RPMI7951 (cell line): ENCODE measurements at regions not wholly inside any gene's neighbourhood (a gene's known extent, or its start where the extent isn't known, plus 50 kb on each side); places are given as distances from the start of the nearest gene placed in this dataset.

Experiments
- DNase-seq: peaks from one replicate; pipeline ENCODE4 v3.0.0-alpha.2; 2012; ENCODE audit warnings: low read depth

GRCh38 chr13:108156749-108157148 lies 58.6 kb downstream of the LIG4 start:
- DNase-seq, result no peak

- peak; percentile 18 for DNase-seq
Observed at GRCh38 chr13:108155185-108156106, 59.9 kb downstream of the LIG4 start.

GRCh38 chr13:108154421-108154858 lies 60.9 kb downstream of the LIG4 start:
- DNase-seq, result no peak

- DNase-seq, result no peak
Observed at GRCh38 chr13:108146642-108147041, 68.7 kb downstream of the LIG4 start.

GRCh38 chr13:108142702-108143436 lies 72.5 kb downstream of the LIG4 start:
- no peak for DNase-seq

GRCh38 chr13:108137176-108137575 lies 78.2 kb downstream of the LIG4 start:
- no peak for DNase-seq

- DNase-seq, result no peak
Observed at GRCh38 chr13:108127406-108127805, 87.9 kb downstream of the LIG4 start.

GRCh38 chr13:108126056-108126455 lies 89.3 kb downstream of the LIG4 start:
- DNase-seq, result no peak

- no peak for DNase-seq
Observed at GRCh38 chr13:108121406-108121805, 93.9 kb downstream of the LIG4 start.

- DNase-seq, result no peak
Observed at GRCh38 chr13:108120856-108121255, 94.5 kb downstream of the LIG4 start.

GRCh38 chr13:108120302-108120701 lies 95.0 kb downstream of the LIG4 start:
- no peak for DNase-seq

GRCh38 chr13:108115738-108116137 lies 99.6 kb downstream of the LIG4 start:
- no peak for DNase-seq

- DNase-seq, result no peak
Observed at GRCh38 chr13:108113407-108113806, 101.9 kb downstream of the LIG4 start.

GRCh38 chr13:108104736-108105135 lies 110.6 kb downstream of the LIG4 start:
- DNase-seq, result no peak

GRCh38 chr13:108102771-108103170 lies 112.6 kb downstream of the LIG4 start:
- no peak for DNase-seq

GRCh38 chr13:108096301-108096915 lies 118.9 kb downstream of the LIG4 start:
- no peak for DNase-seq

- no peak for DNase-seq
Observed at GRCh38 chr13:108095036-108095435, 120.3 kb downstream of the LIG4 start.

- DNase-seq, result no peak
Observed at GRCh38 chr13:108093616-108094015, 121.7 kb downstream of the LIG4 start.

- DNase-seq, result no peak
Observed at GRCh38 chr13:108087810-108088209, 127.5 kb downstream of the LIG4 start.

GRCh38 chr13:108086678-108087077 lies 128.7 kb downstream of the LIG4 start:
- DNase-seq, result no peak

- DNase-seq, result no peak
Observed at GRCh38 chr13:108084840-108085239, 130.5 kb downstream of the LIG4 start.

GRCh38 chr13:108083056-108083455 lies 132.3 kb downstream of the LIG4 start:
- DNase-seq, result no peak
